EL (cell line): ENCODE measurements at regions not wholly inside any gene's neighbourhood (a gene's known extent, or its start where the extent isn't known, plus 50 kb on each side); places are given as distances from the start of the nearest gene placed in this dataset.
A peak's percentile ranks its signal among the peaks of the same experiment; 100 is the strongest.
"Not testable (repeated sequence)": the region's sequence is repeated elsewhere in the genome, so short reads cannot be mapped to it uniquely, and the experiment has no call there.

ENCODE experiments used
- DNase-seq: peaks from one replicate; pipeline ENCODE4 v3.0.0-alpha.2; 2016

- DNase-seq: no peak
These were observed 116.1 kb upstream of the KCND3 start for GRCh38 chr1:112105557-112105956.

- no peak for DNase-seq
These were observed 120.6 kb upstream of the KCND3 start for GRCh38 chr1:112110031-112110430.

- DNase-seq: no peak
These were observed 122.3 kb upstream of the KCND3 start for GRCh38 chr1:112111734-112112133.

GRCh38 chr1:112114540-112114939 is 125.1 kb upstream of the KCND3 start:
- DNase-seq: no peak

GRCh38 chr1:112126598-112126997 is 137.1 kb upstream of the KCND3 start:
- no peak for DNase-seq

GRCh38 chr1:112127606-112128005 is 138.1 kb upstream of the KCND3 start:
- not testable (repeated sequence) for DNase-seq

GRCh38 chr1:112133487-112133886 is 144.0 kb upstream of the KCND3 start:
- no peak for DNase-seq

GRCh38 chr1:112140743-112141142 is 151.3 kb upstream of the KCND3 start:
- DNase-seq: no peak

- no peak for DNase-seq
These were observed 151.8 kb upstream of the KCND3 start for GRCh38 chr1:112141301-112141700.

- DNase-seq: no peak
These were observed 152.5 kb upstream of the KCND3 start for GRCh38 chr1:112141923-112142322.

- DNase-seq: no peak
These were observed 154.5 kb upstream of the KCND3 start for GRCh38 chr1:112143871-112144441.

GRCh38 chr1:112144733-112145426 is 155.4 kb upstream of the KCND3 start:
- no peak for DNase-seq

- no peak for DNase-seq
These were observed 156.8 kb upstream of the KCND3 start for GRCh38 chr1:112146201-112146715.

GRCh38 chr1:112160214-112160613 is 170.7 kb upstream of the KCND3 start:
- not testable (repeated sequence) for DNase-seq

GRCh38 chr1:112165375-112165774 is 175.9 kb upstream of the KCND3 start:
- no peak for DNase-seq

- no peak for DNase-seq
These were observed 180.0 kb upstream of the KCND3 start for GRCh38 chr1:112169517-112169916.

- DNase-seq: peak; percentile 38
These were observed 182.9 kb upstream of the KCND3 start for GRCh38 chr1:112172294-112172882.

GRCh38 chr1:112177314-112177713 is 187.8 kb upstream of the KCND3 start:
- no peak for DNase-seq

- no peak for DNase-seq
These were observed 199.1 kb upstream of the KCND3 start for GRCh38 chr1:112188611-112189010.

GRCh38 chr1:112196008-112196588 is 199.9 kb upstream of the CTTNBP2NL start:
- DNase-seq: no peak

- no peak for DNase-seq
These were observed 199.3 kb upstream of the CTTNBP2NL start for GRCh38 chr1:112196731-112197130.

- no peak for DNase-seq
These were observed 186.5 kb upstream of the CTTNBP2NL start for GRCh38 chr1:112209493-112209892.

GRCh38 chr1:112219267-112219666 is 176.7 kb upstream of the CTTNBP2NL start:
- no peak for DNase-seq

GRCh38 chr1:112230232-112230631 is 165.8 kb upstream of the CTTNBP2NL start:
- no peak for DNase-seq
